ENCODE measurements at regions not wholly inside any gene's neighbourhood (a gene's known extent, or its start where the extent isn't known, plus 50 kb on each side); places are given as distances from the start of the nearest gene placed in this dataset.
A peak's percentile ranks its signal among the peaks of the same experiment; 100 is the strongest.
"Not testable (repeated sequence)": the region's sequence is repeated elsewhere in the genome, so short reads cannot be mapped to it uniquely, and the experiment has no call there.

DNA sequence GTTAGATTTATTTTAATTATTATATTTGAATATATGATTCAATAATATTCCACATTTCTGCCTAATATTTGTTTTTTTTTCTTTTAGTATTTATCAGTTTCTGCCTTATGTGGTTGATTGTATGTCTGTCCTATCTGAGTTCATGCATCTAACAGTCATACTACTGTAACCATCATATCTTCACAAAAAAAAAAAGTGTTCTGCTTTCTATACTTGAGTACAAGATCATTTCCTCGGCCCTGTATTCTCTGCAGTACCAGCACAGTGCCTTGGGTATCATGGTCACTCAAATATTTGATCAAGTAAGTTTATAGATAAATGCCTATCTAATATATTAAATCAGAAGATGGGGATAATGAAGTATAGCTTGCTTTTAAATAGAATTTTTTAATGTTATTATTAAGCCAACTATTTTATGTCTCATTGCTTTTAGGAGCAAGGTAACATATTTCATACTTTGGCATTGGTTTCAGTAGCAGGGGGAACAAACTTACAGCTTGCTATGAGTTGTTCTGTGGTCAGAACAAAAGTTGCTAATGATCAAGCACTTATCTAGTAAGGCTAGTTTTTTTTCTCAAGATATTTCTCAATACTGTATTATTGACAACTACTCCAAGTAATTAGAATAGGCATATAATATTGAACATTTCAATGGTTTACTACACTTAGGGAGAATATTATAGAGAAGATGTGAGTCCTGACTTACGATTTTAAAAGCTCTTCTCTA, 290.5 kb upstream of the FBXO33 start:
- no peak for DNase-seq

DNA sequence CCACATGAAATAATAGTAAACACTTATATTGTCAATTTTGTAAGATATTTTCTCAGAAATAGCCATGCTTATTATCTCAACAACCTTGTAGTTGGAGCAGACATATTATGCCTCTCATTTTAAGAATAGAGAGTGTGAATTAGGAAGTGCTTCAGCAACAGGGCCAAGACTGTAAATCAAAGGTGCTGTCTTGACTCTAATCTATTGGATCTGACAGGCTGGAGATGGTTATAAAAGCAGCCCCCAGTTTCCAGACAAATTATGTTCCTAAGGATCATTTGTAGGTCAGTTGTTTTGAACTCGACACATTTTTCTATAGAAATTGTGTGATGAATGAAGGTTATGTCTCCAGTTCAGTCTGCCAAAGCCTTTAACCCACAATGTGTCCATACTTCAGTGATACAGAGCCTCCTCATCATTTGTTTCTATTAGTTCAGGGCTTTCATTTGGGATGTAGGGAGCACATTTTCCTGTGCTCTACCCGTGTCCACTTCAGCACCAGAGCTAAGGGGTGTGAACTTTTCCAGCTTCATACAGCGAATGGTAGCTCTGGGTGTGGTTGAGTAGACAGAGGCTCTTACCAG, 284.8 kb upstream of the FBXO33 start:
- DNase-seq: no peak

DNA sequence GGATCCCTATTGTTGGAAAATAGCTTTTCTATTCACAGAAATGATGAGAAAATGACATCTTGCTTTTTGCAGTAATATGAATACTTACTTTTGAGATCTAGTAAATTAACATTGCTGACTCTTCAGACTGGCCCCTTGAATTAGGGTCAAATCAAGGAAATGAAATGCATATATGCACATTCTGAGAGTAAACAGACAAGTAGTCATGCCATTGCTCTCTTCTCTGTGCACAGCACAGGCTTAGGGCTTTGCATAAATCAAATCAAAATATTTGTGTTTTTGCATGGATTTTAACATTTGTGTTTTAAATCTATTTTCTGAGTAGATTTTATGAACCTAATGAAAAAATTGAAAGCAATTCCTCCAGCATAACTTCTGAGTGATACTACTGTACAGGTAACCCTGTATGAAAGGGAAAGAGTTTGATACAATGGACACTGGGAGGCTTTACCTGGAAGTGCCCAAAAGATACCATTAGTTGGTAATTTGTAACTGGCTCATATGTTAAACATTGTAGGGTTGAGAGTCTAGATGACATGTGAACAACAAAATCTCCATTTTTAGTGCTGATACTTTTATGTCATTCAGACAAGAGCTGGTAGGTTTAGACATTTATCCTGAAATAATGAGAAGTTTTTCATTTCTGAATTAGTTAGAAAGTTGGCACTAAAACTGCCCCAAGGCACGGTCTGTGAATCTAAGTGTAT, 280.2 kb upstream of the FBXO33 start:
- no peak for DNase-seq

- DNase-seq: no peak
Observed at GRCh38 chr14:39704594-39704993, 272.4 kb upstream of the FBXO33 start.

GRCh38 chr14:39694341-39694740, 262.1 kb upstream of the FBXO33 start:
- no peak for DNase-seq

DNA sequence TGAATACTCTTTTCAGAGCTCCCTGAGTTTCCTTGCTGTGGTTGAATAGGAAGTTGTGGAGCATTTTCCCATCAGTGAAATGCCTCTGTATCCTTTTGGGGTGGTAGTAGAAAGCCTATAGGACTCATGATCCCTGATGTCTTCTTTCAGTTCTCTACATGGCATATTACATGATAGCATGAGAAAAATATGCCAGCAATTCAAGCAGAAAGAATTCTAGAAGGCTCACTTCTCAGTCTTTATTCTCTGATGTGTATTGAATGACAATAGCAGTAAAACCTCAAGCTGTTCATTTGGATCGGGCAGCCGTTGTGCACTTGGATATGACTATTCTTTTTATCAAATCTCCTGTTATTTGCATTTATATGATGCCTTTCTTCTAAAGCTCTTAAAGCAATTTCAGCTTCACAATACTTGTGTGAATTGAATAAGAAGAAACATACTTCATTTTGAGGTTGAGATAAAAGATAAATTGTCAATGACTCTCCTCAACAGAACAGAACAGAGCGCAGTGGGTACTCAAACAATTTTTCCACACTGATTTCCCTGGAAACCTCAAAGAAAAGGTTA, 251.5 kb upstream of the FBXO33 start:
- DNase-seq: no peak

DNA sequence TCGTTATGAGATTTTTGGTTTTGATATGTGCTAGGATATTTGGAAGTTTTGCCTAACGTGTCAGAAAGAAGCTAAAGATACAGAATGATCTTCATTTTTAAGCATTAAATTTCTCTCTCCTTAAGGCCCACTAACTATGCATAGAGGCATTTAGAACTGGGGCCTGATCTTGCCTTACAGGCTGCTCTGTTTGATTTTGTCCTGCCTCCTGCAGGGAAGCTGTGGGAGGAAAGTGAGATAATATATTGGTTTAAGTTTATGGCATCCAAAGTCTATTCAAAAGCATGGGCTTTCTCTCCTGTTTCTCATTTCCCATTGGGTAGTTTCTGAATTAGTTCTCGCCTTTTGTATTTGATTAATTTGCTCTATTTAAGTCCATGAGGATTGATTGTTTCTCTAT, 250.3 kb upstream of the FBXO33 start:
- DNase-seq: no peak

DNA sequence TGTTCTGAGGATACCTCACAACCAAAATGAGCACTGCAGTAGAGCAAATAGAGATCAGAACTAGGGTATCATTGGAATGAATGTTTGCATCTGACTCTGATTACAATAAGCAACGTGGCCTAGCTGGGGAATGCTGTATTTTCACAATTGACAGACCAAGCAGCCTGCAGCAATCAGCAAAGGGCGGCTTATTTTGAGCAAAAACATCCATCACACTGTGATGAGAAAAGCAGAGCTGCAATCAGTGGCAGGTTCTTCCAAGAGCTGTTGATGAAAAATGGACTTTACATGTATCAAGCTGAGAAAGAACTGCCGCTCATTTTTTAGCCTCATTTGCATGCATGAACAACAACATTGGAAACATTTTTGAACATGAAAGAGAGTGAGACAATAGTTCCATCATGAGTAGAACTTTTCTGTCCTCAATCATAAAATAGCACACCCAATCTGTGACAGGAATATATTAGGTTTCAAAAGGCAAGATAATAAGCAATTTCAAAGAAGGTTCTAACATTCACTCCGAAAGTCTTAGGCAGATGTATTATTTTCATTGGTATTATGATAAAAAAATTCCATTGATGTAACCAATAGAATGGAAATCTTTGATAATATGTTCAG, 249.7 kb upstream of the FBXO33 start:
- no peak for DNase-seq

DNA sequence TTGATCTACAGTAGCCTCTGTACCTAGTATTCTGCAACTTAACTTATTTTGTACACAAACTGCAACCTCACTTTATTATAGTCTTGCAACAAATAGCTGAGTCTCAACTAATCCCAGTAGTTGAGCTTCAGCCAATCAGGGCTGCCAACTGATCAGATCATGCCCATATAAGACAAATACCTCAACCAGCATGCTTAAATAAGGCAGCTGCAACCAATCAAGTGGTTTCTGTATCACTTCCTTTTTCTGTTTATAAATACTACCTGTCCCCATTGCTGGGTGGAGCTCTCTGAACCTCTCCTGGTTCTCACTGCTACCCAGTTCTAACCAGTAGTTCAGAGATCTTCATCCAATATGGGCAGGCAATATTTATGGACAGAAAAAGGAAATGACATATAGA, 248.5 kb upstream of the FBXO33 start:
- DNase-seq: no peak

DNA sequence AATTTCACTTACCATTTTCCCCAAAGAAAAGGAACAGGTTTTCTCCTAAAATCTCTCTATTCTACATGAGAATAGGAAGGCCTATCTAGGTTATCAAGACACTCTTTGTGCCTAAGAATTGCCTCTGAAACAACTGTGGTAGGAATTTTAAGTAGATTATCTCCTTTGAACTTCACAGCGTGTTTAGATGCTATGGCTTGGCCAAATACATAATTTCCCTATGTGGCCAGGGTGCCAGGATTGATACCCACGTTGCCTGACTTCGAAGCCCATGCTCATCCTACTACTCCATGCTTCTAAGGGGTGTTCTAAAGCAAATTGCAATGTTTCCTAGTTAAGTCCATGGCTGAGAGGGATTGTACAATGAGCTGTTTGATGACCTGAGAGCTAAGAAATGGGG, 241.5 kb upstream of the FBXO33 start:
- DNase-seq: no peak

- no peak for DNase-seq
Observed at GRCh38 chr14:39673270-39673711, 241.1 kb upstream of the FBXO33 start.

- peak in 2 of 6 experiments; percentile 2 to 9 for DNase-seq
Observed at GRCh38 chr14:39668449-39668848, 236.2 kb upstream of the FBXO33 start.

- no peak for DNase-seq
Observed at GRCh38 chr14:39666386-39666785, 234.2 kb upstream of the FBXO33 start.

DNA sequence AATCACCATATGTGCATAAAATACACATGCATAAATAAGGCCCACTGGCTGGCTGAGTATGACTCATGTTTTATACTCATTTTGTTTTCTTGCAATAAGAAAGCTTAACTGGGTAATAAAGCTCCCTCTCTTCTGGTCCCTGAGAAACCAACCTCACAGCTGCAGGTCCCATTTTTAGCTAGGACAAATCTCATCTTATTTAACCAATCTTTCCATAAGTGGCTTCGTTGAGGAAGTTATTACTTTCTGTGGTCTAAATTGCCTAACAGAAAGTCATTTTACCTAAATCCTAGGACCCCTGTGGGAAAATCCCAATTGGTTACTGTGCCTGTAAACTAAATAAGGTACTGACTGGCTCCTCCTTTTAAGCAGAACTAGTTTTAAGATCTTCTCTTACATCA, 232.8 kb upstream of the FBXO33 start:
- no peak for DNase-seq

GRCh38 chr14:39664646-39665045, 232.4 kb upstream of the FBXO33 start:
- no peak for DNase-seq

- peak in 3 of 6 experiments; percentile 1 to 31 (median 29) for DNase-seq
Observed at GRCh38 chr14:39641224-39641623, 209.0 kb upstream of the FBXO33 start.

- not testable (repeated sequence) for DNase-seq
Observed at GRCh38 chr14:39639009-39639408, 206.8 kb upstream of the FBXO33 start.

DNA sequence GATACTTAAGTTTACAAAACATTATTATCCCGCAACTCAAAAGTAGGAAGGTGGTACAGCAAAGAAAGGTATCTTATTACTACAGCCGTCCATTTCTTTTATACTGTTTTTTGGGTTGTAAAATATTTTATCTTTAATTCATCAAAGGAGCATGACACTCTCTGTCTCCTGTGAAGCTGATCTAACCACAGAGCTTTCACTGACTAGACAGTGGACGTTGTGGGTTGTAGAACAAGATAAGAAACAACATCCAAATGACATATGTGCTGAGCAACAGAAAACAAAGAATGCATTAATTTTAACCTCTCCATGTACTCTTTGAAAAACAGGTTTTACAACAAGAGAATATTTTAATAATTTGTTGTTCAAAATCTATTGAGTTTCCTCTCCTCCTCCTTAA, 195.9 kb upstream of the FBXO33 start:
- peak in 1 of 6 experiments; percentile 13 for DNase-seq

GRCh38 chr14:39626589-39627576, 194.7 kb upstream of the FBXO33 start:
- DNase-seq: no peak

DNA sequence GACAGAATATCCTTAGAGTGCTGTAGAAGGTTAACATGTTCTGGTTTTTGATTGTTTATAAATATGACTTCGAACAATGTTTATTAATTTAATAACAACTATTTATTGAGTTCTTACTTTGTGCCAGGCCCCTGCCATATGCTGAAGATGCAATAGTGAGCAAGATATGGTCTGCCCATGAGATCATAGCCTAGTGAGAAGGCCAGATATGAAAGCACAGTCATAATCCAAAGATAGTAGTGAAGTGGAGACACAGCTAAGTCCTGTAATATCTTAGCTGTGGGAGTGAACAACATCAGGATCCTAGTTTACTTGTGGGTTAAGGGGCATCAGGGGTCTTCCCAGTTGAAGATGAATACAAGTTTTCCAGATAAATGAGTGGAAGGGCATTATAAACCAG, 189.4 kb upstream of the FBXO33 start:
- DNase-seq: no peak

- DNase-seq: peak in 1 of 6 experiments; percentile 37
Observed at GRCh38 chr14:39621223-39621622, 189.0 kb upstream of the FBXO33 start.

- no peak for DNase-seq
Observed at GRCh38 chr14:39617537-39617936, 185.3 kb upstream of the FBXO33 start.
